ENCODE measurements at regions not wholly inside any gene's neighbourhood (a gene's known extent, or its start where the extent isn't known, plus 50 kb on each side); places are given as distances from the start of the nearest gene placed in this dataset.
"Not testable (repeated sequence)": the region's sequence is repeated elsewhere in the genome, so short reads cannot be mapped to it uniquely, and the experiment has no call there.

DNA sequence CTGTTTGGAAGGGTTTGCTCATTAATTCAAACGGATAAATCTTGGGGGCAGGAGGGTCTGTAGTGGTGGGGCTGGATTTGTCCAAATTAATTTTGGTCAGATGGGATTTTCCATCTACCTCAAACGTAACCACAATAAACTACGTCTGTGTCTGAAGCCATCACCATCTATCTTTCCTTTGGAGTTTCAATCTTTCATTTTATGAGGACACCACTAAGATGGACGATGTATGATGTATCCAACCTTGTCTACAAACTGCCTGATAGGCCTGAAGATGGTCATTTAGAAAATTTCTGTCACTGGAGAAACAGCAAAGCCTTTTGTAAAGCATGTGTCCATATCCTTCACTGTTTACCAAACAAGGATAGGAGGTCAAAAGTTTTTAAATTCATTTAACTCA lies 138.6 kb upstream of the MARCKS start:
- Histone ChIP-seq H3K4me1 (ENCODE audit: control insufficient read depth in 1 of 2, extremely low read depth in 1 of 2, insufficient read depth in 2 of 2, low read length in 2 of 2) (no peaks in the 10 kb centered on the region), H3K4me3 (ENCODE audit: control insufficient read depth in 1 of 2, extremely low read depth in 1 of 2, low read length in 1 of 2) (no peak overlapping the region), H3K36me3 (ENCODE audit: control insufficient read depth in 2 of 2, extremely low read depth in 1 of 2, insufficient read depth in 1 of 2, low read length in 1 of 2) (no peaks in the 10 kb centered on the region), H3K9me3 (no peaks in the 10 kb centered on the region), H3K27me3 (replicated peaks in 1 of 2; ENCODE audit: control insufficient read depth in 2 of 2, extremely low read depth in 1 of 2, insufficient read depth in 2 of 2, low read length in 1 of 2) (peaks cover 0 to 6% of the 10 kb centered on the region in 2 experiments), H3K27ac (ENCODE audit: low read length) (no peak overlapping the region)
- H3K27me3 Mint-ChIP-seq: peaks cover 8 to 18% of the 10 kb centered on the region in 2 donors
- no peaks in the 10 kb centered on the region for H3K36me3 Mint-ChIP-seq
- ChIA-PET POLR2A (no interaction called here), CTCF (no interaction called here)
- no peaks in the 10 kb centered on the region for H3K4me1 Mint-ChIP-seq
- H3K27ac Mint-ChIP-seq: no peak overlapping the region
- H3K4me3 Mint-ChIP-seq: no peak overlapping the region
- DNase-seq (no peak), ATAC-seq (replicated peaks in 1 of 4) (no peak)
- no peaks in the 10 kb centered on the region for H3K9me3 Mint-ChIP-seq
- no CpG with 5 or more reads among the region's 4 CpGs for WGBS (ENCODE audit: insufficient coverage)

DNA sequence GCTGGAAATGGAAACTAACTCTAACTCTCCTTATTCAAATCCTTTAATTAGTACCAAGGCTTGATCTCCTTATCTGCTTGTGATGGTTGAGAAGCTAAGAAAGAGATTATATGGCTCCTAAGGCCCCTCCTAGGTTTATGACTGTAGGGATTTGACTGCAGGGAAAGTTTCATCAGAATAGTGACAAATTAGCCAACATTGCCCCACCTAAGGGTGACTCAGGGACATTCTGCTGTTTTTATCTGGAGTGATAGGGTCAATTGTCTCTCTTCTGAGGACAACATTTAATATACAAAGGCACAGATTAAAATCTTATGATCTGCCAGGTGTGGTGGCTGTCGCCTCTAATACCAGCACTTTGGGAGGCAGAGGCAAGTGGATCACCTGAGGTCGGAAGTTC lies 138.1 kb upstream of the MARCKS start:
- H3K9me3 Mint-ChIP-seq: no peaks in the 10 kb centered on the region
- H3K36me3 ChIP-seq (ENCODE audit: control insufficient read depth in 2 of 2, extremely low read depth in 1 of 2, insufficient read depth in 1 of 2, low read length in 1 of 2): no peaks in the 10 kb centered on the region
- no peaks in the 10 kb centered on the region for H3K4me1 ChIP-seq (ENCODE audit: control insufficient read depth in 1 of 2, extremely low read depth in 1 of 2, insufficient read depth in 2 of 2, low read length in 2 of 2)
- ATAC-seq (replicated peaks in 1 of 4) (no peak), DNase-seq (no peak)
- peaks cover 0 to 6% of the 10 kb centered on the region in 2 experiments for H3K27me3 ChIP-seq (replicated peaks in 1 of 2; ENCODE audit: control insufficient read depth in 2 of 2, extremely low read depth in 1 of 2, insufficient read depth in 2 of 2, low read length in 1 of 2)
- ChIA-PET POLR2A (interaction anchor here in 1 of 2 donors (0.7 kb wide), 1 partner anchor 131 kb away, joined by 14 read pairs; no protein-coding TSS in a partner anchor), CTCF (interaction anchor here in 1 of 2 donors (0.6 kb wide), 1 partner anchor 10 kb away, joined by 4 read pairs; no protein-coding TSS in a partner anchor)
- H3K9me3 ChIP-seq: no peaks in the 10 kb centered on the region
- H3K4me3 Mint-ChIP-seq: no peak overlapping the region
- no peak overlapping the region for H3K4me3 ChIP-seq (ENCODE audit: control insufficient read depth in 1 of 2, extremely low read depth in 1 of 2, low read length in 1 of 2)
- H3K4me1 Mint-ChIP-seq: no peaks in the 10 kb centered on the region
- no peak overlapping the region for H3K27ac Mint-ChIP-seq
- no peak overlapping the region for H3K27ac ChIP-seq (ENCODE audit: low read length)
- no CpG with 5 or more reads among the region's 2 CpGs for WGBS (ENCODE audit: insufficient coverage)
- H3K27me3 Mint-ChIP-seq: peaks cover 8 to 18% of the 10 kb centered on the region in 2 donors
- no peaks in the 10 kb centered on the region for H3K36me3 Mint-ChIP-seq

DNA sequence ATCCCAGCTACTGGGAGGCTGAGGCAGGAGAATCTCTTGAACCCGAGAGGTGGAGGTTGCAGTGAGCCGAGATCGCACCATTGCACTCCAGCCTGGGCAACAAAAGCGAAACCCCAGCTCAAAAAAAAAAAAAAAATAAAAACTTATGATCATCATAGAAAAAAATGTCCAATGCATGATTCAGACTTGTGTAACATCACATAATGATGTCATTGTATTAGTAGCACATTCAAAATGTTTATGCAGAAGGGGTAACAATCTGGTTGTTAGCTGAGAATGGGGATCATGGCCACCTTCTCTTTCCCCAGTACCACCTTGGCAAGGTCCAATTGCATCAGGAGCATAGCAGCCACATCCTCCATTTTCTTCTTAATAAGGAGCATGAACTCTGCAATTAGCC lies 137.6 kb upstream of the MARCKS start:
- Histone ChIP-seq H3K4me1 (ENCODE audit: control insufficient read depth in 1 of 2, extremely low read depth in 1 of 2, insufficient read depth in 2 of 2, low read length in 2 of 2) (no peaks in the 10 kb centered on the region), H3K4me3 (ENCODE audit: control insufficient read depth in 1 of 2, extremely low read depth in 1 of 2, low read length in 1 of 2) (no peak overlapping the region), H3K36me3 (ENCODE audit: control insufficient read depth in 2 of 2, extremely low read depth in 1 of 2, insufficient read depth in 1 of 2, low read length in 1 of 2) (no peaks in the 10 kb centered on the region), H3K9me3 (no peaks in the 10 kb centered on the region), H3K27me3 (replicated peaks in 1 of 2; ENCODE audit: control insufficient read depth in 2 of 2, extremely low read depth in 1 of 2, insufficient read depth in 2 of 2, low read length in 1 of 2) (peaks cover 0 to 6% of the 10 kb centered on the region in 2 experiments), H3K27ac (ENCODE audit: low read length) (no peak overlapping the region)
- Mint-ChIP-seq H3K4me3 (no peak overlapping the region), H3K4me1 (no peaks in the 10 kb centered on the region), H3K9me3 (no peaks in the 10 kb centered on the region), H3K27ac (no peak overlapping the region), H3K27me3 (peaks cover 8 to 18% of the 10 kb centered on the region in 2 donors), H3K36me3 (no peaks in the 10 kb centered on the region)
- ATAC-seq (replicated peaks in 1 of 4) (no peak), DNase-seq (no peak)
- ChIA-PET POLR2A (interaction anchor here (0.7 kb wide), 2 partner anchors 131 to 1442 kb away, joined by 3 to 14 read pairs; no protein-coding TSS in a partner anchor), CTCF (interaction anchor here in 1 of 2 donors (0.6 kb wide), 1 partner anchor 11 kb away, joined by 4 read pairs; no protein-coding TSS in a partner anchor)
- WGBS (ENCODE audit: insufficient coverage): 100% methylated on average over 1 of the region's 4 CpGs

DNA sequence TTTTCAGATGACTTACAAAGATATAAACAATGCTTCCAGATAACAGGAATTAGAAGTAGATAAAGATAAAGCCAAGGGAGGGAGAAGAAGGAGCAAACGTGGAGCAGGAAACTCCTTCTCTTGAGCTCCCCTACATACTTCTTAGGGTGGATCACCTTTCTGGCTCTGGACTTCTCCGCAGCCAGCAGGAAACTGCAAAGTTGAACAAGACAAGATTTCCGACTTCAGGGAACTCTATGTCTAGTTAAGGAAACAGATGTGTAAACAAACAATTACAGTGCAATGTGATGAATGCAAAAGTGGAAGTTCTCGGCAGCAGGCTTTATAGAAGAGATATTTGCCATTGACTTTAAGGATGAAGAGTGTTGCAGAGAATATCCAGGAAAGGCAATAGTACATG lies 134.0 kb upstream of the MARCKS start:
- Mint-ChIP-seq H3K27ac (no peak overlapping the region), H3K4me3 (no peak overlapping the region), H3K27me3 (peaks cover 4 to 9% of the 10 kb centered on the region in 2 donors), H3K4me1 (no peaks in the 10 kb centered on the region), H3K9me3 (no peaks in the 10 kb centered on the region), H3K36me3 (no peaks in the 10 kb centered on the region)
- H3K9me3 ChIP-seq: no peaks in the 10 kb centered on the region
- no peak overlapping the region for H3K4me3 ChIP-seq (ENCODE audit: control insufficient read depth in 1 of 2, extremely low read depth in 1 of 2, low read length in 1 of 2)
- no peak overlapping the region for H3K27ac ChIP-seq (ENCODE audit: low read length)
- H3K4me1 ChIP-seq (ENCODE audit: control insufficient read depth in 1 of 2, extremely low read depth in 1 of 2, insufficient read depth in 2 of 2, low read length in 2 of 2): no peaks in the 10 kb centered on the region
- no peaks in the 10 kb centered on the region for H3K36me3 ChIP-seq (ENCODE audit: control insufficient read depth in 2 of 2, extremely low read depth in 1 of 2, insufficient read depth in 1 of 2, low read length in 1 of 2)
- ChIA-PET POLR2A (no interaction called here), CTCF (no interaction called here)
- WGBS (ENCODE audit: insufficient coverage): 40% methylated on average over 2 of the region's 4 CpGs
- H3K27me3 ChIP-seq (replicated peaks in 1 of 2; ENCODE audit: control insufficient read depth in 2 of 2, extremely low read depth in 1 of 2, insufficient read depth in 2 of 2, low read length in 1 of 2): peaks cover 0 to 6% of the 10 kb centered on the region in 2 experiments
- ATAC-seq (replicated peaks in 1 of 4) (no peak), DNase-seq (no peak)

DNA sequence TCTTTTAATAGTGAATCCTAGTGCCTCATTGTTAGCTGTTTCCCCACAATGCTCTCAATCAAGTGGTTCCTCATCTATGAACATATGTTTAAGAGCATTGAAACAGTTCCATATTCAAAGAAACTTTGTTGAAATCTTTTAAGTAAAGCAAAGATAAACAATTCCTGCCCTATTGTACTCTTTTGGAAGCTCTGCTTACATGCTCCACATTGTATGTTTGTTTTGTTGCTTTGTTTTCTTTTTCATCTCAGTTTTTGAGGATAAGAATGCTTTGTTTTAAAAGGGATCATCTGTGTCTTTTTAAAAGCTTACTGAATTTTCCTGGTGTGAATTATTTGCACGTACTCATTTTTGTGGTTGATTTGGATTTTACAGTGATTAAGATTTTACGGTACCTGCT lies 132.2 kb upstream of the MARCKS start:
- H3K9me3 ChIP-seq; H3K4me3 Mint-ChIP-seq; POLR2A ChIA-PET; H3K27ac ChIP-seq (ENCODE audit: low read length); H3K27me3 ChIP-seq (replicated peaks in 1 of 2; ENCODE audit: control insufficient read depth in 2 of 2, extremely low read depth in 1 of 2, insufficient read depth in 2 of 2, low read length in 1 of 2); ATAC-seq (replicated peaks in 1 of 4); H3K27me3 Mint-ChIP-seq; CTCF ChIA-PET; H3K36me3 ChIP-seq (ENCODE audit: control insufficient read depth in 2 of 2, extremely low read depth in 1 of 2, insufficient read depth in 1 of 2, low read length in 1 of 2); H3K27ac Mint-ChIP-seq; H3K4me3 ChIP-seq (ENCODE audit: control insufficient read depth in 1 of 2, extremely low read depth in 1 of 2, low read length in 1 of 2); H3K36me3 Mint-ChIP-seq; H3K4me1 ChIP-seq (ENCODE audit: control insufficient read depth in 1 of 2, extremely low read depth in 1 of 2, insufficient read depth in 2 of 2, low read length in 2 of 2); H3K4me1 Mint-ChIP-seq; DNase-seq; H3K9me3 Mint-ChIP-seq: not testable (repeated sequence)
- 100% methylated on average over 1 of the region's 2 CpGs for WGBS (ENCODE audit: insufficient coverage)

DNA sequence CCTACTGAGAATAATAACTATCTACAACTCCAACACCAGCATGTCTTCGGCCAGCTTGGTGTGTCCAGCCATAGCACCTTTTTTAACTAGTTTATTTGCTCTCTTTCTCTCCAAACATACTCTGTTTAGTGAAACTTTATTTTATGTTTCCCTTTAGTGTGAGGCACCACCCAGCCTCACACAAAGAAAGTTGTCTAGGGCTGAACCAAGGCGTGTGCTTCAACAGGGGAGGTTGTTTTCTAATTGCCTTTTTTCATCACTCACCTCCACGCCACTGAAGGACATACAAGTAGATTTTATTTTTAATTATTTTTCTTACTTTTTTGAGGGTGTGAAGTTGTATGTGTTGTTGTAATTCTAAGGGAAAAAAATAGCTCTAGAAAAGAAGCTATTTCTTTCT lies 125.6 kb upstream of the MARCKS start:
- DNase-seq: no peak
- H3K9me3 Mint-ChIP-seq: no peaks in the 10 kb centered on the region
- no peaks in the 10 kb centered on the region for H3K36me3 Mint-ChIP-seq
- H3K9me3 ChIP-seq: no peaks in the 10 kb centered on the region
- CTCF ChIA-PET: no interaction called here
- H3K27me3 ChIP-seq (replicated peaks in 1 of 2; ENCODE audit: control insufficient read depth in 2 of 2, extremely low read depth in 1 of 2, insufficient read depth in 2 of 2, low read length in 1 of 2): no peaks in the 10 kb centered on the region
- H3K4me1 ChIP-seq (ENCODE audit: control insufficient read depth in 1 of 2, extremely low read depth in 1 of 2, insufficient read depth in 2 of 2, low read length in 2 of 2): no peaks in the 10 kb centered on the region
- no peak overlapping the region for H3K4me3 Mint-ChIP-seq
- POLR2A ChIA-PET: interaction anchor here in 1 of 2 donors (0.6 kb wide), 1 partner anchor 368 kb away, joined by 4 read pairs; no protein-coding TSS in a partner anchor
- no peak overlapping the region for H3K27ac Mint-ChIP-seq
- ATAC-seq (replicated peaks in 1 of 4): no peak
- H3K36me3 ChIP-seq (ENCODE audit: control insufficient read depth in 2 of 2, extremely low read depth in 1 of 2, insufficient read depth in 1 of 2, low read length in 1 of 2): no peaks in the 10 kb centered on the region
- no CpG with 5 or more reads among the region's 3 CpGs for WGBS (ENCODE audit: insufficient coverage)
- no peaks in the 10 kb centered on the region for H3K4me1 Mint-ChIP-seq
- no peak overlapping the region for H3K27ac ChIP-seq (ENCODE audit: low read length)
- H3K27me3 Mint-ChIP-seq: peaks cover 3 to 10% of the 10 kb centered on the region in 2 donors
- H3K4me3 ChIP-seq (ENCODE audit: control insufficient read depth in 1 of 2, extremely low read depth in 1 of 2, low read length in 1 of 2): no peak overlapping the region

DNA sequence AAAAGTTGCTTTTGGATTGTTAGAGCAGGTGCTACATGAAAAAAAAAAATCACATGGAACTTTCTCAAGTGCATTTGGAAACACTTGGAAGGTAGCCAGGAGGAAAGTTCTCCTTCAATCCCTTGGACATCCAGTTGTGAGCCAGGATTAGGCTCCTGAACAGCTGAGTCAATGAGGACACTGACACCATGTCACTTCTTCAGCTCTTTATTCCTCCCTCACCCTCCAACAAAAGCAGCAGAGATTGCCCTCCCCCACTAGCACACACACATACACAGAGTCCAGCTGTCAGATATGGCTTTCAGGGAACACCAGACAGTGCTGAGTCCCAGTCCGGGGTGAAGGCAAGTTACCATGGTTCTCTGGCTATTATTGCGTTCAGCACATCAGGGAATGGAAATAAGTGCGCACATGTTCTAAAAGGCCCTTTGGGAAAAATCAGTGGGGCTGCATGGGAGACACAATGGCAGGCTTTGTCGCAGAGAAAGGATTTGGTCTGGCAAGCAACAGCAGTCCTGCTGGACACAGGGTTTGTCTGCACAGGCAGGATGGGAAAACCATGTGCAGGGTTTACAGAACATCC lies 124.7 kb upstream of the MARCKS start:
- Mint-ChIP-seq H3K27me3 (peaks cover 3 to 10% of the 10 kb centered on the region in 2 donors), H3K4me3 (no peak overlapping the region), H3K27ac (no peak overlapping the region), H3K4me1 (no peaks in the 10 kb centered on the region), H3K9me3 (no peaks in the 10 kb centered on the region), H3K36me3 (no peaks in the 10 kb centered on the region)
- no peaks in the 10 kb centered on the region for H3K27me3 ChIP-seq (replicated peaks in 1 of 2; ENCODE audit: control insufficient read depth in 2 of 2, extremely low read depth in 1 of 2, insufficient read depth in 2 of 2, low read length in 1 of 2)
- no peak overlapping the region for H3K27ac ChIP-seq (ENCODE audit: low read length)
- 64% methylated on average over 3 of the region's 4 CpGs for WGBS (ENCODE audit: insufficient coverage)
- no peaks in the 10 kb centered on the region for H3K36me3 ChIP-seq (ENCODE audit: control insufficient read depth in 2 of 2, extremely low read depth in 1 of 2, insufficient read depth in 1 of 2, low read length in 1 of 2)
- H3K4me3 ChIP-seq (ENCODE audit: control insufficient read depth in 1 of 2, extremely low read depth in 1 of 2, low read length in 1 of 2): no peak overlapping the region
- ChIA-PET POLR2A (no interaction called here), CTCF (no interaction called here)
- H3K9me3 ChIP-seq: no peaks in the 10 kb centered on the region
- no peak for ATAC-seq (replicated peaks in 1 of 4)
- H3K4me1 ChIP-seq (ENCODE audit: control insufficient read depth in 1 of 2, extremely low read depth in 1 of 2, insufficient read depth in 2 of 2, low read length in 2 of 2): no peaks in the 10 kb centered on the region
- no peak for DNase-seq
